NCI-H524 (cell line): ENCODE measurements at regions not wholly inside any gene's neighbourhood (a gene's known extent, or its start where the extent isn't known, plus 50 kb on each side); places are given as distances from the start of the nearest gene placed in this dataset.

Source experiments
- DNase-seq, 2 experiments: peaks; one replicate each; lab custom pipeline; 2025; lab: John Stamatoyannopoulos, UW

DNA sequence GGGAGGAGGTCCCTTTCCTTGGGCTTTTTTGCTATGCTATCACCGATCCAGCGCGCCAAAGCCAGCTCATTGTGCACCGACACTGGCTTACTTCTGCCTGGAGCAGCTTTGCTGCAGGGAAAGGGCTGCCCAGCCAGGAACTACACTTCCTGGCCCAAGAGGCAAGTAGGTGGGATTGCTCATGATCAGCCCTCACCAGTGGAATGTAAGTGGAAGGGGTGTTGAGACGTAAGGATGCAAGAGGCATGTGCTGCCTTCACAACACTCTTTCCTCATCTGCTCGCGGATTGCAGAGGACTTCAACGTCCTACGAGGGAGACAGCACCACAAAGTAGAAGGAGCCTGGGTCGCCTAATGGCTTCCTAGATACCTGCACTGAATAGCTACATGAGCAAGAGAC, 104.3 kb upstream of the FOXF1 start:
- DNase-seq = no peak

DNA sequence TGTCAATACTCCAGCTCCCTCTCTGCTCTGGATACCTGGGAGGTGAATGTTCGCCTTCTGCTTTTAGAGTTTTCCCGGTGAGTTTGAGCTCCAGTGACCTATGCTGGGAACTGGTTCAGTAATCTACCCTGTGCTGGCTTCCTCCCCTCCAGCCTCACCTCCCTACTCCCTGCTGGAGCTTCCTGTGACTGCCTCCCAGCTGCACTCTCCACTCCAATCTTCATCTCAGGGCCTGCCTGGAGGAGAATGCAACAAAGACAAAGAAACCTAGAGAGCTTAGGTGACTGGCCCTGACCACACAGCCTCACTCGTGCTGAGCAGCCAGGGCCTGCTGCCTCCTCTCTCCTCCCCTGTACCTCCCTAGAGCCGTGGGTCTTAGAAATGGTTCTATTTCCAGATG, 101.6 kb upstream of the FOXF1 start:
- DNase-seq = no peak

- DNase-seq = no peak
Measured at GRCh38 chr16:86410081-86410480, 100.2 kb upstream of the FOXF1 start.

GRCh38 chr16:86410529-86410928, 99.8 kb upstream of the FOXF1 start:
- no peak for DNase-seq

DNA sequence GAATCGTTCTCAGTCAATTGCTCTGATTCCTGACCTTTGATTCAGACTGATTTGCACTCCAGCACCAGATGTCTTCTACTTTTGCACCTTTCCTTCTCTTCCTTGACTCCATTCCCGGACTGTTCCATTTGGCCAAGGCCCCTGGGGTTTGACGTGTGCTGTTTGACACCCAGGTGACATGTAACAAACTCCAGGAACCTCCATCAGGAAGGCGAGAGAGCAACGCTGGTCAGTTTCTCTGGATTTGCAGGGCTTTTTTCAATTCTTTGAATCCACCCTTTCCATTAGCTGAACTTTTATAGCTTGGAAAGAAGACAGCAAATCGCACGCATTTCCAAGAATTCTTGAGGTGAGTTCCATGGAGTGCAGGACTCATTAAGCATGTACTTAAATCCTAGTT, 98.4 kb upstream of the FOXF1 start:
- DNase-seq = no peak

- DNase-seq = no peak
Measured at GRCh38 chr16:86414991-86415740, 95.2 kb upstream of the FOXF1 start.

DNA sequence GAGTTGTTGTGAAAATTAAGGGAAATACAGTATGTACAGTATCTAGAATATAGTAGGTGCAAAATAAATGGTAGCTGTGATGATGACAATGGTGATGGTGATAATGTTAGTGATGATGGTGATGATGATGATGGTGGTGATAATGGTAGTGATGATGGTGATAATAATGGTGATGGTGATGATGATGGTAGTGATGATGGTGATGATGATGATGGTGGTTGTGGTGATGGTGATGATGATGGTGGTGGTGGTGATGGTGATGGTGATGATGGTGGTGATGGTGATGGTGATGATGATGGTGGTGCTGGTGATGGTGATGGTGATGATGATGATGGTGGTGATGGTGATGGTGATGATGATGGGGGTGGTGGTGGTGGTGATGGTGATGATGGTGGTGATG, 91.3 kb upstream of the FOXF1 start:
- no peak for DNase-seq

DNA sequence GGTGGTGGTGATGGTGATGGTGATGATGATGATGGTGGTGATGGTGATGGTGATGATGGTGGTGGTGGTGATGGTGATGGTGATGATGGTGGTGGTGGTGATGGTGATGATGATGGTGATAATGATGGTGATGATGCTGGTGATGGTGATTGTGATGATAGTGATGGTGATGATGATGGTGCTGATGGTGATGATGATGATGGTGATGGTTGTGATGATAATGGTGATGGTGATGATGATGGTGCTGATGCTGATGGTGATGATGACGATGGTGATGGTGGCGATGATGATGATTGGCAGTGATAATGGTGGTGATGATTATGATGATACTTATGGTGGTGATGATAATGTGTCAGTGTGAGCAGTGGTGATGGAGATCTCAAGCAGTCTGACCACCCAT, 90.8 kb upstream of the FOXF1 start:
- DNase-seq = no peak

GRCh38 chr16:86421995-86422394, 88.3 kb upstream of the FOXF1 start:
- DNase-seq = no peak

GRCh38 chr16:86424398-86424797, 85.9 kb upstream of the FOXF1 start:
- DNase-seq = no peak

- no peak for DNase-seq
Measured at GRCh38 chr16:86424985-86425384, 85.3 kb upstream of the FOXF1 start.

- DNase-seq = no peak
Measured at GRCh38 chr16:86426063-86426642, 84.2 kb upstream of the FOXF1 start.

- no peak for DNase-seq
Measured at GRCh38 chr16:86427433-86427851, 82.9 kb upstream of the FOXF1 start.

GRCh38 chr16:86428729-86429517, 81.4 kb upstream of the FOXF1 start:
- DNase-seq = peak in 1 of 2 experiments; percentile 18

- no peak for DNase-seq
Measured at GRCh38 chr16:86429663-86430062, 80.7 kb upstream of the FOXF1 start.

- DNase-seq = no peak
Measured at GRCh38 chr16:86430814-86431213, 79.5 kb upstream of the FOXF1 start.

- DNase-seq = no peak
Measured at GRCh38 chr16:86431540-86431939, 78.8 kb upstream of the FOXF1 start.

DNA sequence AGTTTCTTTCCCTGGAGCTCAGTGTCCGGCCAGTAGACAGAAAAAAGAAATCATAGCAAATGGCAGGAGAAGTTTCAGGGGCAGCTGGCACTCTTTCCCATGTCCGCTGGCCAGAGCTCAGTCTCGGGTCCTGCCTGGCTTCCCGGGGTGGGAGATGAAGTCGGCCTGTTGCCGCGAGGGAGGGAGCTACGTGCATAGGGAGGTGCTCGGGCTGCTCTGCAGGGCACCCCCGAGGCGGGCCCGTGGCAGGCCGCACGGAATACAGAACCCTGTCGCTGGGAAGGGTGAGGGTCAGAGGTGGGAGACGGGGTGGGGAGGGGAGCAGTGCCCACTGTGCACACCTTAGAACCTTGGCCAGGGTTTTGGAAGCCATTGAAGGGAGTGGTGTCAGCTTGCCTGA, 78.3 kb upstream of the FOXF1 start:
- no peak for DNase-seq

GRCh38 chr16:86432691-86433090, 77.6 kb upstream of the FOXF1 start:
- no peak for DNase-seq

DNA sequence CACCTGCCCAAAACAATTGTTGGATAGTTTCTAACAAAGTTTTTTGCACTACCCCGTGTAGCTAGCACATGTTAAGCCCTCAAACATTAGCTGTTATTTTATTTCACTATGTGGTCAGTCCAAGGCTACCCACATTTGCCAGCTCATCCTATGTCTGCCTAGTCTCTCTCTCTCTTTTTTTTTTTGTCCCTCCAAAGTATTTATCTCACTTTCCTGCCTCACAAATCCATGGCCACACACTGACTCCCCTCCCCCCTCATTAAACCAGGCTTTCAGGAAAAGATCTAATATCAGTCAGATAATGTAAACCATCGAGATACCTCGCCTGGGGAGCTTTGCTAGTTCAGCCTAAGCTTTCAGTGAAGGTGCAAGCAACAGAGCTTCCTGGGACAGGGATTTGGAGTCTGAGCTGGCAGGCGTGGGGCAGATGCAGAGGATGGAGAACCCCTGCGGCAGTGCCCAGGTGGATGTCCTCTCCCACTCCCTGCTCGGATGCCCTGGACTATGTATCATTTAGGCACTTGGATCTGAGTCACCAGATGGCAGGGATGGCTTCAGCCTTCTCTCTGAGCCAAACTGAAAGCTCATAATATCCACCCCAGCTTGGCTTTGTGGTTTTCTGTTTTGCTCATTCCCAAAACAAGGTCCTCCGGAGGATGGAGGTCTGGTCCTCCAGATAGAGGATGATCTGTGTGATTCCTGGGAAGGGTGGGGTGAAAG, 73.7 kb upstream of the FOXF1 start:
- no peak for DNase-seq

DNA sequence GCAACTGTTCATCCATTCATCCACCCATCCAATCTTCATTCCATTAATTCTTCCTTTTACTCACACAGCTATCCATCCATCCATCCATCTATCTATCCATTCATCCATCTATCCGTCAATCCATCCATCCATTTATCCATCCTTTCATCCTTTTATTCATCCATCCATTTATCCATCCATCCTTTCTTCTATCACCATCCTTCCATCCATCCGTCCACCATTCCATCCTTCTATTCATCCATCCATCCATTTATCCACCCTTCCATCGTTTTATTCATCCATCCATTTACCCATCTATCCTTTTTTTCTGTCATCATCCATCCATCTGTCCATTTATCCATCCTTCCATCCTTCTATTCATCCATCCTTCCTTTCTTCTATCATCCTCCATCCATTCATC, 73.0 kb upstream of the FOXF1 start:
- no peak for DNase-seq

GRCh38 chr16:86442703-86443102, 67.6 kb upstream of the FOXF1 start:
- DNase-seq = no peak
